Transverse colon (tissue), 4 donors: ENCODE measurements at regions not wholly inside any gene's neighbourhood (a gene's known extent, or its start where the extent isn't known, plus 50 kb on each side); places are given as distances from the start of the nearest gene placed in this dataset.

Experiments
- EP300 ChIP-seq: sonication (generic); formaldehyde crosslinking; IDR thresholded peaks from one replicate; pipeline ENCODE4 v1.6.1; 2017; ENCODE audit warnings: antibody characterized with exemption, low read depth
- POLR2AphosphoS5 ChIP-seq, 3 donors: sonication (generic); formaldehyde crosslinking; IDR thresholded peaks; one replicate each; pipeline ENCODE4 v1.6.1; 2016; ENCODE audit warnings: antibody characterized with exemption in 3 of 3
- TF ChIP-seq, protein P1 (sequence below), 5 experiments: fragments of 200-600 bp in 3 of 5; fragments of 450-650 bp in 2 of 5; sonication (generic) in 3 of 5; IDR thresholded peaks; 1 replicate in 2 of 5; 2 replicates in 3 of 5; pipeline ENCODE4 v1.5.1; 2016 to 2017; ENCODE audit warnings: antibody characterized with exemption in 5 of 5, inconsistent platforms in 3 of 5, mild to moderate bottlenecking in 2 of 5, moderate library complexity in 1 of 5

DNA sequence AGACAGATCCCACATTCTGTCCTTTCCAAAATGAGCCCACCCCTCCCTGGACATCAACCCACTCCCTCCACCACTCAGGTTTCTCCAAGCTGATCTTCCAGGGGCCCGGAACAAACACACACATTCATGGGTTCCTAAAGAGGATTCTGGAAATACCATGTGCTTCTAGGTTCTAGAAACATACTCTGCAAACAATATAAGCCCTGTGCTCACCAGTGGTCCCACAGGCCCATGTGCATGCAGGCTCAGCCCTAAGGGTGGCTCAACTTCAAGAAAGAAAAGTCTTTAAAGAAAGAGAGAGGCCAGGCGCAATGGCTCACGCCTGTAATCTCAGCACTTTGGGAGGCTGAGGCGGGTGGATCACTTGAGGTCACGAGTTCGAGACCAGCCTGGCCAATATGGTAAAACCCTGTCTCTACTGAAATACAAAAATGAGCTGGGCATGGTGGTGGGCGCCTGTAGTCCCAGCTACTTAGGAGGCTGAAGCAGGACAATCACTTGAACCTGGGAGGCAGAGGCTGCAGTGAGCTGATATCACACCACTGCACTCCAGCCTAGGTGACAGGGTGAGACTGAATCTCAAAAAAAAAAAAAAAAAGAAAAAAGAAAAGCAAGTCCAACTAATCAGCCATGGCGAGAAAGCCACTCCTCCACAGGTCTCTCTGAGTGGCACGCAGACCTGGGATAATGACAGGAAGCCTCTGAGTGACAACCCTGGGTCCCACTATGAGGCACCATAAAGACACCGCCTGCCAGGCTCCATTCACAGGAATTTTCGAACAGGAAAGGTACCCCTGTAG lies 59.5 kb upstream of the PNMA1 start:
- TF ChIP-seq, protein P1, sequence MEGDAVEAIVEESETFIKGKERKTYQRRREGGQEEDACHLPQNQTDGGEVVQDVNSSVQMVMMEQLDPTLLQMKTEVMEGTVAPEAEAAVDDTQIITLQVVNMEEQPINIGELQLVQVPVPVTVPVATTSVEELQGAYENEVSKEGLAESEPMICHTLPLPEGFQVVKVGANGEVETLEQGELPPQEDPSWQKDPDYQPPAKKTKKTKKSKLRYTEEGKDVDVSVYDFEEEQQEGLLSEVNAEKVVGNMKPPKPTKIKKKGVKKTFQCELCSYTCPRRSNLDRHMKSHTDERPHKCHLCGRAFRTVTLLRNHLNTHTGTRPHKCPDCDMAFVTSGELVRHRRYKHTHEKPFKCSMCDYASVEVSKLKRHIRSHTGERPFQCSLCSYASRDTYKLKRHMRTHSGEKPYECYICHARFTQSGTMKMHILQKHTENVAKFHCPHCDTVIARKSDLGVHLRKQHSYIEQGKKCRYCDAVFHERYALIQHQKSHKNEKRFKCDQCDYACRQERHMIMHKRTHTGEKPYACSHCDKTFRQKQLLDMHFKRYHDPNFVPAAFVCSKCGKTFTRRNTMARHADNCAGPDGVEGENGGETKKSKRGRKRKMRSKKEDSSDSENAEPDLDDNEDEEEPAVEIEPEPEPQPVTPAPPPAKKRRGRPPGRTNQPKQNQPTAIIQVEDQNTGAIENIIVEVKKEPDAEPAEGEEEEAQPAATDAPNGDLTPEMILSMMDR (IDR thresholded peaks at IDR 0.05): no peak
- no peak for TF ChIP-seq POLR2AphosphoS5 (IDR thresholded peaks at IDR 0.05)
- no peak for TF ChIP-seq EP300
